Hepatocyte (in vitro differentiated cells): ENCODE measurements at regions not wholly inside any gene's neighbourhood (a gene's known extent, or its start where the extent isn't known, plus 50 kb on each side); places are given as distances from the start of the nearest gene placed in this dataset.

Source experiments
- DNase-seq: peaks from one replicate; pipeline ENCODE4 v3.0.0-alpha.2; 2016; ENCODE audit warnings: low spot score
- H2AFZ ChIP-seq: fragments of 200-600 bp; sonication (generic); 2 replicates; pipeline ENCODE4 v1.6.0; 2016; ENCODE audit warnings: antibody characterized with exemption, mild to moderate bottlenecking
- H3K27ac ChIP-seq: fragments of 200-600 bp; sonication (generic); 2 replicates; pipeline ENCODE4 v1.5.1; 2016; ENCODE audit warnings: mild to moderate bottlenecking
- H3K27me3 ChIP-seq: fragments of 200-600 bp; sonication (generic); 2 replicates; pipeline ENCODE4 v1.6.1; 2016
- H3K36me3 ChIP-seq: fragments of 200-600 bp; sonication (generic); replicated peaks from 2 replicates; pipeline ENCODE4 v1.5.1; 2016; ENCODE audit warnings: low read depth; ENCODE audit not compliant: insufficient read depth
- H3K4me1 ChIP-seq: fragments of 200-600 bp; sonication (generic); 2 replicates; pipeline ENCODE4 v1.5.1; 2016; ENCODE audit warnings: mild to moderate bottlenecking, moderate library complexity; ENCODE audit not compliant: insufficient read depth
- H3K4me2 ChIP-seq: fragments of 200-600 bp; sonication (generic); 2 replicates; pipeline ENCODE4 v1.6.0; 2016
- H3K4me3 ChIP-seq: fragments of 200-600 bp; sonication (generic); 2 replicates; pipeline ENCODE4 v1.5.1; 2016; ENCODE audit warnings: mild to moderate bottlenecking
- H3K79me2 ChIP-seq: fragments of 200-600 bp; sonication (generic); 2 replicates; pipeline ENCODE4 v1.6.0; 2017; ENCODE audit warnings: mild to moderate bottlenecking
- H3K9me2 ChIP-seq: fragments of 200-600 bp; sonication (generic); replicated peaks from 2 replicates; pipeline ENCODE4 v1.6.0; 2017; ENCODE audit warnings: mild to moderate bottlenecking; ENCODE audit not compliant: insufficient read depth
- H3K9me3 ChIP-seq: fragments of 200-600 bp; sonication (generic); 2 replicates; pipeline ENCODE4 v1.5.1; 2016; ENCODE audit warnings: low read depth, mild to moderate bottlenecking
- H4K20me1 ChIP-seq: fragments of 200-600 bp; sonication (generic); 2 replicates; pipeline ENCODE4 v1.6.0; 2016; ENCODE audit warnings: mild to moderate bottlenecking; ENCODE audit not compliant: insufficient read depth, poor library complexity, severe bottlenecking
- EZH2 ChIP-seq: fragments of 200-600 bp; sonication (generic); IDR thresholded peaks from 2 replicates; pipeline ENCODE4 v1.6.1; 2016; ENCODE audit warnings: antibody characterized with exemption, mild to moderate bottlenecking, borderline replicate concordance
- EZH2phosphoT487 ChIP-seq: fragments of 200-600 bp; sonication (generic); IDR thresholded peaks from one replicate; pipeline ENCODE4 v1.6.1; 2018; ENCODE audit warnings: antibody characterized with exemption, mild to moderate bottlenecking, low read depth, moderate library complexity; ENCODE audit not compliant: unreplicated experiment, severe bottlenecking
- WGBS: methylation state at CpG from one replicate; pipeline ENCODE4 v1.1.6; 2016; ENCODE audit warnings: low lambda C conversion rate; ENCODE audit errors: missing lambda C conversion rate; 5-methylcytosine and 5-hydroxymethylcytosine counted together
- TF ChIP-seq, protein P1 (sequence below): fragments of 200-600 bp; sonication (generic); IDR thresholded peaks from 2 replicates; pipeline ENCODE4 v1.5.1; 2016; ENCODE audit warnings: antibody characterized with exemption, mild to moderate bottlenecking; ENCODE audit not compliant: poor library complexity

DNA sequence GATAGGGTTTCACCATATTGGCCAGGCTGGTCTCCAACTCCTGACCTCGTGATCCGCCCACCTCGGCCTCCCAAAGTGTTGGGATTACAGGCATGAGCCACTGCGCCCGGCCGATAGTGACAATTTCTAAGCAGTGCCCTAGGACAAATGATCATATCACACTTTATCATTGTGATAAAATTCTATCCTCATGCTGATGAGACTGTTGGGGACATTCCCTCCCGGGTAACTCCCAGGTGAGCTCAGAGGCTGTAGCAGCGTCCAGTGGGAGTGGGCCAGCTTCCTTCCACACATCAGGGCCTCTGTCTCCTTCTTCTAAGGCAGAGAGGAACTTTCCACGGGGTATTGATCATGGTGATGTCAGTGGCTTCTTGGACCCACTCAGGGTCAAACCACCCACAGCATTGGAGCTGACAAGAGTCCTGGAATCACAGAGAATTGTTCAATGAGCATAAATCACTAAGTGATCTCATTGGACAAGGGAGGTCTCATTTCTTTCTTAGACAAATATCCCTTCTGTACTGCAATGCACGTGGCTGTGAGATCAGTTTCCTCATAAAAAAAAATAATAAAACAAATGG lies 256.1 kb downstream of the KLF6 start:
- H2AFZ ChIP-seq: no peak overlapping the region
- H4K20me1 ChIP-seq: no peaks in the 10 kb centered on the region
- 90% methylated on average over 10 of the region's 10 CpGs for WGBS
- no peak overlapping the region for H3K4me2 ChIP-seq
- H3K27ac ChIP-seq: no peak overlapping the region
- H3K9me3 ChIP-seq: no peaks in the 10 kb centered on the region
- TF ChIP-seq EZH2 (no peak), EZH2phosphoT487 (no peak)
- TF ChIP-seq, protein P1, sequence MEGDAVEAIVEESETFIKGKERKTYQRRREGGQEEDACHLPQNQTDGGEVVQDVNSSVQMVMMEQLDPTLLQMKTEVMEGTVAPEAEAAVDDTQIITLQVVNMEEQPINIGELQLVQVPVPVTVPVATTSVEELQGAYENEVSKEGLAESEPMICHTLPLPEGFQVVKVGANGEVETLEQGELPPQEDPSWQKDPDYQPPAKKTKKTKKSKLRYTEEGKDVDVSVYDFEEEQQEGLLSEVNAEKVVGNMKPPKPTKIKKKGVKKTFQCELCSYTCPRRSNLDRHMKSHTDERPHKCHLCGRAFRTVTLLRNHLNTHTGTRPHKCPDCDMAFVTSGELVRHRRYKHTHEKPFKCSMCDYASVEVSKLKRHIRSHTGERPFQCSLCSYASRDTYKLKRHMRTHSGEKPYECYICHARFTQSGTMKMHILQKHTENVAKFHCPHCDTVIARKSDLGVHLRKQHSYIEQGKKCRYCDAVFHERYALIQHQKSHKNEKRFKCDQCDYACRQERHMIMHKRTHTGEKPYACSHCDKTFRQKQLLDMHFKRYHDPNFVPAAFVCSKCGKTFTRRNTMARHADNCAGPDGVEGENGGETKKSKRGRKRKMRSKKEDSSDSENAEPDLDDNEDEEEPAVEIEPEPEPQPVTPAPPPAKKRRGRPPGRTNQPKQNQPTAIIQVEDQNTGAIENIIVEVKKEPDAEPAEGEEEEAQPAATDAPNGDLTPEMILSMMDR: no peak
- H3K9me2 ChIP-seq: no peaks in the 10 kb centered on the region
- H3K4me1 ChIP-seq: peaks cover 10% of the 10 kb centered on the region
- H3K79me2 ChIP-seq: no peaks in the 10 kb centered on the region
- H3K4me3 ChIP-seq: no peak overlapping the region
- DNase-seq: no peak
- H3K27me3 ChIP-seq: no peaks in the 10 kb centered on the region
- H3K36me3 ChIP-seq: no peaks in the 10 kb centered on the region

- no peaks in the 10 kb centered on the region for H4K20me1 ChIP-seq
- TF ChIP-seq, protein P1: no peak
- no peak for TF ChIP-seq EZH2phosphoT487
- no peak for TF ChIP-seq EZH2
- no peaks in the 10 kb centered on the region for H3K79me2 ChIP-seq
- H3K9me3 ChIP-seq: no peaks in the 10 kb centered on the region
- H3K36me3 ChIP-seq: no peaks in the 10 kb centered on the region
- peaks cover 10% of the 10 kb centered on the region for H3K4me1 ChIP-seq
- no peaks in the 10 kb centered on the region for H3K27me3 ChIP-seq
- no peak overlapping the region for H3K27ac ChIP-seq
- no peak for DNase-seq
- H3K4me2 ChIP-seq: no peak overlapping the region
- H3K9me2 ChIP-seq: no peaks in the 10 kb centered on the region
- no peak overlapping the region for H2AFZ ChIP-seq
- 93% methylated on average over 3 of the region's 3 CpGs for WGBS
- no peak overlapping the region for H3K4me3 ChIP-seq
Measured at GRCh38 chr10:3528271-3528670, 256.7 kb downstream of the KLF6 start.

DNA sequence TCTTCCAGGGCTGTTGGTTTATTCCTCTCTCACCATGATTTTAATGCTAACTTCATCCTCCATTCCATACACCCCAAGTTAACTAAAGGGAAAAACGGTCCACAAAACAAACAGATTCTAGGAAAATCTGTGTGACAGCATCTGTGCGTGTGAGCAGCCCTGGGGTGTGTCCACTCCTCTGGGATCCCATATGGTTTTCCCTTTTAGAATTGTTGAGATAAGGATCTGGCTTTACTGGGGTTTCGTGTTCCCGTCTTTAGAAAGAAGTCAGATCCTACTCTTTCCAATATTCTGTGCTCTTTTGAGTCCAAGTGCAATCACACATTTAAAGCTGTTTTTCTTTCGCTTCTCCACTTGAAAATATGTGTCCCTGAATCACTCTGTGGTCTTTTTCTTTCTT lies 257.1 kb downstream of the KLF6 start:
- no peaks in the 10 kb centered on the region for H4K20me1 ChIP-seq
- no peak overlapping the region for H3K4me3 ChIP-seq
- H3K27ac ChIP-seq: no peak overlapping the region
- no peak overlapping the region for H3K4me2 ChIP-seq
- 59% methylated on average over 5 of the region's 5 CpGs for WGBS
- H2AFZ ChIP-seq: no peak overlapping the region
- no peaks in the 10 kb centered on the region for H3K9me3 ChIP-seq
- H3K27me3 ChIP-seq: no peaks in the 10 kb centered on the region
- H3K4me1 ChIP-seq: peaks cover 10% of the 10 kb centered on the region
- TF ChIP-seq EZH2 (no peak), EZH2phosphoT487 (no peak)
- TF ChIP-seq, protein P1: no peak
- no peaks in the 10 kb centered on the region for H3K36me3 ChIP-seq
- no peaks in the 10 kb centered on the region for H3K9me2 ChIP-seq
- no peak for DNase-seq
- H3K79me2 ChIP-seq: no peaks in the 10 kb centered on the region
